Left ventricle myocardium inferior (tissue), 1 donor: ENCODE measurements at regions not wholly inside any gene's neighbourhood (a gene's known extent, or its start where the extent isn't known, plus 50 kb on each side); places are given as distances from the start of the nearest gene placed in this dataset.

Experiments used
- DNase-seq: peaks from one replicate; pipeline ENCODE4 v3.0.0-alpha.2; 2020
- H3K27ac ChIP-seq: fragments of 200-600 bp; replicated peaks from 2 replicates; pipeline ENCODE4 v1.8.0; 2021
- H3K27me3 ChIP-seq: fragments of 200-600 bp; 2 replicates; pipeline ENCODE4 v1.8.0; 2021; ENCODE audit warnings: low read depth
- H3K36me3 ChIP-seq: fragments of 200-600 bp; 2 replicates; pipeline ENCODE4 v1.8.0; 2021
- H3K4me1 ChIP-seq: fragments of 200-600 bp; 2 replicates; pipeline ENCODE4 v1.8.0; 2021
- H3K4me3 ChIP-seq: fragments of 200-600 bp; 2 replicates; pipeline ENCODE4 v1.8.0; 2021; ENCODE audit warnings: mild to moderate bottlenecking, moderate library complexity
- H3K9me3 ChIP-seq: fragments of 200-600 bp; replicated peaks from 2 replicates; pipeline ENCODE4 v1.8.0; 2021
- CTCF ChIP-seq: fragments of 200-600 bp; IDR thresholded peaks from 2 replicates; pipeline ENCODE4 v1.8.0; 2021; ENCODE audit warnings: antibody characterized with exemption, mild to moderate bottlenecking, borderline replicate concordance
- intact Hi-C: fragments of 100-400 bp; cut with micrococcal nuclease; formaldehyde crosslinking; loops from one replicate; pipeline ENCODE4 v1.11.0; 2022
- donor health status: DM: no; HTN: yes; CAD: no; lungs with severe emphysema.

GRCh38 chr4:134470544-134470943 lies 269.0 kb upstream of the PABPC4L start:
- peak; percentile 47 for TF ChIP-seq CTCF
- Histone ChIP-seq H3K27me3 (no peaks in the 10 kb centered on the region), H3K9me3 (peaks cover 13% of the 10 kb centered on the region), H3K4me1 (no peaks in the 10 kb centered on the region), H3K27ac (no peak overlapping the region), H3K4me3 (no peak overlapping the region), H3K36me3 (no peaks in the 10 kb centered on the region)
- intact Hi-C loops, result no loop called here
- no peak for DNase-seq

- H3K4me1 ChIP-seq, result no peaks in the 10 kb centered on the region
These were observed 263.8 kb upstream of the PABPC4L start for GRCh38 chr4:134465417-134465816.

GRCh38 chr4:134463771-134464170 lies 262.2 kb upstream of the PABPC4L start:
- Histone ChIP-seq H3K27ac (no peak overlapping the region), H3K9me3 (peaks cover 10% of the 10 kb centered on the region), H3K4me1 (no peaks in the 10 kb centered on the region), H3K27me3 (no peaks in the 10 kb centered on the region), H3K4me3 (no peak overlapping the region), H3K36me3 (no peaks in the 10 kb centered on the region)
- intact Hi-C loops, result no loop called here
- no peak for TF ChIP-seq CTCF
- DNase-seq, result no peak

More at GRCh38 chr4:134465417-134465816, 263.8 kb upstream of the PABPC4L start:
- Histone ChIP-seq H3K36me3 (no peaks in the 10 kb centered on the region), H3K4me3 (no peak overlapping the region), H3K27ac (no peak overlapping the region), H3K9me3 (peaks cover 2% of the 10 kb centered on the region), H3K27me3 (no peaks in the 10 kb centered on the region)
- DNase-seq, result no peak
- intact Hi-C loops, result no loop called here
- no peak for TF ChIP-seq CTCF

- no peaks in the 10 kb centered on the region for H3K36me3 ChIP-seq
- H3K4me1 ChIP-seq, result no peaks in the 10 kb centered on the region
- TF ChIP-seq CTCF, result no peak
- no peaks in the 10 kb centered on the region for H3K9me3 ChIP-seq
- no peak overlapping the region for H3K4me3 ChIP-seq
- DNase-seq, result no peak
- no peak overlapping the region for H3K27ac ChIP-seq
- intact Hi-C loops, result no loop called here
- no peaks in the 10 kb centered on the region for H3K27me3 ChIP-seq
These were observed 225.2 kb upstream of the PABPC4L start for GRCh38 chr4:134426821-134427220.

GRCh38 chr4:134425756-134426155 lies 224.2 kb upstream of the PABPC4L start:
- no peak overlapping the region for H3K4me3 ChIP-seq
- H3K36me3 ChIP-seq, result no peaks in the 10 kb centered on the region
- intact Hi-C loops, result no loop called here
- no peaks in the 10 kb centered on the region for H3K9me3 ChIP-seq
- DNase-seq, result no peak
- no peak overlapping the region for H3K27ac ChIP-seq
- no peak for TF ChIP-seq CTCF
- no peaks in the 10 kb centered on the region for H3K27me3 ChIP-seq
- no peaks in the 10 kb centered on the region for H3K4me1 ChIP-seq

- H3K4me1 ChIP-seq, result no peaks in the 10 kb centered on the region
- no peak overlapping the region for H3K27ac ChIP-seq
- no peaks in the 10 kb centered on the region for H3K36me3 ChIP-seq
- no peak for DNase-seq
- intact Hi-C loops, result no loop called here
- TF ChIP-seq CTCF, result no peak
- no peak overlapping the region for H3K4me3 ChIP-seq
- H3K9me3 ChIP-seq, result no peaks in the 10 kb centered on the region
- no peaks in the 10 kb centered on the region for H3K27me3 ChIP-seq
These were observed 221.2 kb upstream of the PABPC4L start for GRCh38 chr4:134422776-134423175.
